ENCODE measurements at regions not wholly inside any gene's neighbourhood (a gene's known extent, or its start where the extent isn't known, plus 50 kb on each side); places are given as distances from the start of the nearest gene placed in this dataset.

DNA sequence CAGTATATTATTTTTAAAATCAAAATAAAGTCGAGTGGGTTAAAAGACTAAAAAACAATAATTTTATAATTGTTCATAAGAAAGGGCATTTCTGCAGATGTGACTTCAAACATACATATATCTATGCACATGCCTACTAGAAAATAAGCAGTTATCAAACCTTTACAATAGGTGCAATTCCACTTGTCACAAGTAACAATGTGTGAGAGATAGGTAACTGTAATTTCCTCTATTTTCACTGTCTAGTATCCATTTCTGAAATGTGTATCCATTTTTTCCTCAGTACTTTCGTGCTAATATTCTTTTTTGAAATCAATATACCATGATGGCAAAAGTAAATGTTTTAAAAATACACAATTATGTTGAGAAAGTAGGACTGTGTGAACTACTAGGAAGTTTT, 96.9 kb upstream of the GNAI1 start:
- Histone ChIP-seq H3K27ac (no peak overlapping the region), H3K36me3 (no peaks in the 10 kb centered on the region), H3K4me3 (no peak overlapping the region), H3K9me3 (no peaks in the 10 kb centered on the region), H3K27me3 (peaks cover 0 to 3% (median 0%) of the 10 kb centered on the region in 7 donors), H3K4me1 (no peaks in the 10 kb centered on the region)
- TF ChIP-seq, protein P1, sequence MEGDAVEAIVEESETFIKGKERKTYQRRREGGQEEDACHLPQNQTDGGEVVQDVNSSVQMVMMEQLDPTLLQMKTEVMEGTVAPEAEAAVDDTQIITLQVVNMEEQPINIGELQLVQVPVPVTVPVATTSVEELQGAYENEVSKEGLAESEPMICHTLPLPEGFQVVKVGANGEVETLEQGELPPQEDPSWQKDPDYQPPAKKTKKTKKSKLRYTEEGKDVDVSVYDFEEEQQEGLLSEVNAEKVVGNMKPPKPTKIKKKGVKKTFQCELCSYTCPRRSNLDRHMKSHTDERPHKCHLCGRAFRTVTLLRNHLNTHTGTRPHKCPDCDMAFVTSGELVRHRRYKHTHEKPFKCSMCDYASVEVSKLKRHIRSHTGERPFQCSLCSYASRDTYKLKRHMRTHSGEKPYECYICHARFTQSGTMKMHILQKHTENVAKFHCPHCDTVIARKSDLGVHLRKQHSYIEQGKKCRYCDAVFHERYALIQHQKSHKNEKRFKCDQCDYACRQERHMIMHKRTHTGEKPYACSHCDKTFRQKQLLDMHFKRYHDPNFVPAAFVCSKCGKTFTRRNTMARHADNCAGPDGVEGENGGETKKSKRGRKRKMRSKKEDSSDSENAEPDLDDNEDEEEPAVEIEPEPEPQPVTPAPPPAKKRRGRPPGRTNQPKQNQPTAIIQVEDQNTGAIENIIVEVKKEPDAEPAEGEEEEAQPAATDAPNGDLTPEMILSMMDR (IDR thresholded peaks at IDR 0.05) = no peak
- no peak for ATAC-seq
- WGBS, 2 donors = 78 to 81% methylated on average over 2 of the region's 2 CpGs
- intact Hi-C loops (cut with DNase I) = no loop called here
- DNase-seq = no peak

DNA sequence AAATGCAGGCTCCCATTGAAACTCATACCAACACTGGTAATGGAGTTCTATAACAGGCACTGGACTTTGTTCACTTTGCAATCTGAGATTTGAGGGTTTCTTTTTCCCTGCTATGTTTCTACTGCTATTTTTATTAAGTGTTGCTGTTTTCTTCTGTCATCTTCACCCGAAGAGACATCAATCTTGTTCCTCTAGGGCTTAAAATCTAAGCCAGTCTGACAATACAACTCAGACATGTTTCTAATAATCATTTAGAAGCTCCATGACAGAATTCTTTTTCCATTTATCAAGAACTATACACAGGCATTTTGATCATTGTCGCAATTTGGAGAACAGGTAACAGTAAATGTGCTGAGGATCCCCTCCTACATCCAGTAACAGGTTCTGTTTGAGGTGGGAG, 98.5 kb upstream of the GNAI1 start:
- no peak for DNase-seq
- WGBS, 2 donors = 68 to 70% methylated on average over 2 of the region's 2 CpGs
- Histone ChIP-seq H3K27ac (no peak overlapping the region), H3K27me3 (peaks cover 0 to 3% (median 0%) of the 10 kb centered on the region in 7 donors), H3K4me3 (no peak overlapping the region), H3K36me3 (no peaks in the 10 kb centered on the region), H3K9me3 (no peaks in the 10 kb centered on the region), H3K4me1 (no peaks in the 10 kb centered on the region)
- no peak for ATAC-seq
- intact Hi-C loops (cut with DNase I) = no loop called here
- TF ChIP-seq, protein P1 (IDR thresholded peaks at IDR 0.05) = no peak

DNA sequence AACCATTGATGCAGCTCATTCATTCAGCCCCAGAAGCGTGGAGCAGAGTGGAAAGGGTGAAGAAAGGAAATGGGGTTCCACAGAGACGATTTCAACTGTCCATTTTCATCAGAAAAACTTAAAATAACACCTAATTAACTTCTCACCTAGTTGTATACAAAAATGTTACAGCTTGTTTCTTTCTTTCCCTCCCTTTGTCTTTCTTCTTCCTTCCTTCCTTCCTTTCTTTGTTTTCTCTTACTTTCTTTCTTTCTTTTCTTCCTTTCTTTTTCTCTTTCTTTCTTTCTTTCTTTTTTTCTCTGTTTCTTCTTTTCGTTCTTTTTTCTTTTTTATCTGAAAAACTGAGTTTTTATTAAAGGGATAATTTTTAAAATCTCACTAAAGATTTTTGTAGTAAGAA, 105.9 kb upstream of the GNAI1 start:
- TF ChIP-seq, protein P1 (IDR thresholded peaks at IDR 0.05) = no peak
- Histone ChIP-seq H3K4me1 (no peaks in the 10 kb centered on the region), H3K9me3 (peaks cover 0 to 13% (median 0%) of the 10 kb centered on the region in 11 donors), H3K4me3 (no peak overlapping the region), H3K27ac (no peak overlapping the region), H3K36me3 (no peaks in the 10 kb centered on the region), H3K27me3 (no peaks in the 10 kb centered on the region)
- intact Hi-C loops (cut with DNase I) = no loop called here
- 72 to 79% methylated on average over 3 of the region's 3 CpGs for WGBS, 2 donors
- DNase-seq (no peak), ATAC-seq (no peak)

DNA sequence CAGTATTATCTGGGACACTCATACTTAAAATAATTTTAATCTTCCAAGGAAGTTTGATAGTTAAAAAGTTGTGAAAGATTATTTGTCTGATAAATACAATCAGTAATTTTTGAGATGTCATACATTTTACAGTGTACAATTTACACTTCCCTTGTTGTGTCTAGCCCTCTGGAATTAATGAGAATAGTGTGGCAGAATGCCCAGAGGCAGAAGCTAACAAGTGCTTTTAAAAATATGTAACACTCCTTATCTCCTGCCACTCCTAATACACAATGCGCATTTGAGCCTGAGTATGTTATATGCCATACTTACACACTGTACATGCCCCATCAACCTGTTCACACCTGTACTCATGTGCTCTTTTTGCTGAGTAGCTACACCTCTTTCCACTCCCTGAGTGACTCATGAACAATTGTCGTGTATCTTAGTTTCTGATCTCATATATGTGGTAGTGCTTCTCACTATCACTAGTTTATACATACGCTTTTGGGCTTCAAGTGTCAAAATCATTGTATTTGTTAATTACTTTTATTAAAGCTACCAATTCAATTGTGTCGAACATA, 106.9 kb upstream of the GNAI1 start:
- no peak overlapping the region for H3K4me3 ChIP-seq
- 64 to 66% methylated on average over 4 of the region's 4 CpGs for WGBS, 2 donors
- intact Hi-C loops (cut with DNase I) = no loop called here
- peaks cover 0 to 22% (median 4%) of the 10 kb centered on the region in 11 donors for H3K9me3 ChIP-seq
- H3K4me1 ChIP-seq = no peaks in the 10 kb centered on the region
- H3K27me3 ChIP-seq = no peaks in the 10 kb centered on the region
- no peak overlapping the region for H3K27ac ChIP-seq
- DNase-seq (no peak), ATAC-seq (no peak)
- H3K36me3 ChIP-seq = no peaks in the 10 kb centered on the region
- TF ChIP-seq, protein P1 (IDR thresholded peaks at IDR 0.05) = no peak
